ENCODE measurements at regions not wholly inside any gene's neighbourhood (a gene's known extent, or its start where the extent isn't known, plus 50 kb on each side); places are given as distances from the start of the nearest gene placed in this dataset.

GRCh38 chr9:78472111-78472510 lies 175.2 kb downstream of the PSAT1 start:
- TF ChIP-seq CTCF (conservative IDR thresholded peaks at IDR 0.05 in 1 of 2, IDR thresholded peaks at IDR 0.05 in 1 of 2; ENCODE audit: extremely low read depth in 1 of 2, insufficient read depth in 1 of 2, low read depth in 1 of 2, low read length in 2 of 2) (no peak), EZH2 (IDR thresholded peaks at IDR 0.05; ENCODE audit: borderline replicate concordance, low read length) (no peak)
